GM19043 (cell line): ENCODE measurements at regions not wholly inside any gene's neighbourhood (a gene's known extent, or its start where the extent isn't known, plus 50 kb on each side); places are given as distances from the start of the nearest gene placed in this dataset.

Source experiments
- ATAC-seq: cut with Tn5 transposase; IDR thresholded peaks from one replicate; pipeline ENCODE4 v1.9.1; 2021; ENCODE audit warnings: low read depth; ENCODE audit not compliant: unreplicated experiment

DNA sequence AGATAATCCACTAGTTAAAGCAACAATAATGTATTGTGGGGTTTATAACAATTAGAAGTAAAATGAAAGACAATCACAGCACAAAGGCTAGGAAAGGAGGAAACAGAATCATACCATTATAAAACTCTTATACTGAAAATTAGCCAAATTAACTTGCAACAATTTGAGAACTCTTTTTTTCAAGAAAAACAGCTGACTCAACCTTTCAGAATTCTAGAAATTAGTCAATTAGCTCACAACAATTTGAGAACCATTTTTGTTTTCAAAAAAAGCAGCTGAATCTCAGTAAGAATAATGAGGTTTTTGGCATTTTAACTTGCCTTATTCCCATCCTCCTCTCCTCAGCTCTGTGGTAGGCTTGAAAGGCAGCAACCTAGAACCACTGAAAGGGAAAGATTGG, 269.9 kb downstream of the NPR3 start:
- no peak for ATAC-seq

DNA sequence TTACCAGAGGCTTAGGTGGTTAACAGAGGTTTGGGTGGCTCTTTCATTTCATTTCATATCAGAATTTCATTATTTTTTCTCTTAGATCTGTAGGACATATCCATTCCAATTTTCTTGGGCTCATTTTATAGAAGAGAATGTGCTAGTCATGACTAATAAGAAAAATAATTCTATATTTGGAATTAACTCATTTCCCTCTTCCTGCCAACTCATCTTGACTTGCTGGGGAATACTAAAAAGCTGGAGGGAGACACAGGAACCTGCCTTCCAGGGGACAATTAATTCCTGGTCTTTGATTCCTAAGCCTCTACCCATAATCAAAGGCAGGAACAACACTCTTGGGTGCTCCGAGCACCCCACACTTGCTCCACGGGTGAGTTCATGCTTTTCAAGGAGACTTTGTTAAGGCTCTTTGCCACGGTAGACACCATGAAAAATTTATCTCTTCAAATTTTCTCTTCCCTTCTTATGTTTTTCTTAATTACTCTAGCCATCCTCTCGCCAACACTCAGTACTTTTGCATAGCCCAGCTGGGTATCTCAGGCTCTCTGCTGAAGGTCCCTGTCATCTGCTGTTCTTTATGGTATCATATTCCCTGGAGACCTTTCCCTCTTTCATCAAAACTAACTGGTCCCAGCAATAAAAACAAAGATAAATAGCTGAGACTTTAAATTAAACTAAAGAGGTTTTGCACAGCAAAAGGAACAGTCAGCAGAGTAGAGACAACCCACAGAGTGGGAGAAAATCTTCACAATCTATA, 273.9 kb downstream of the NPR3 start:
- ATAC-seq, result no peak

DNA sequence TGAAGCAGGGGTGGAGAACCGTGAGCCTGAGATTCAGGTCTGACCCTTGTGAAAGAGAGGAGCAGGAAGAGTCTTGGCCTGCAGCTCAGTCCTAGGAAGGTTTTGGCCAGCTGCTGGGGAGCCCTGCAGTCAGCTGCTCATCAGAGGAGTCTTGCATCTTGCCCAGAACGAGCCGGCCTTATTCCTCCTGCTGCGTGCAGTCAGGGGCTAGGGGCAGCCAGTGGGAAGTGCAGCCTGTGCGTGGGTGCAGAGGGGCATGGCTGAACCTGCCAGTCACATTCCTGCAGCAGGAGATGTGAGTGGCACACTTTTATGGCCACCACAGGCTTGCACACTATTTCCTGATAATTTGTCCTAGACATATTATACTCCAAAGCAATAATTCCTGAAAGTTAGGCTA, 278.7 kb downstream of the NPR3 start:
- ATAC-seq, result no peak

DNA sequence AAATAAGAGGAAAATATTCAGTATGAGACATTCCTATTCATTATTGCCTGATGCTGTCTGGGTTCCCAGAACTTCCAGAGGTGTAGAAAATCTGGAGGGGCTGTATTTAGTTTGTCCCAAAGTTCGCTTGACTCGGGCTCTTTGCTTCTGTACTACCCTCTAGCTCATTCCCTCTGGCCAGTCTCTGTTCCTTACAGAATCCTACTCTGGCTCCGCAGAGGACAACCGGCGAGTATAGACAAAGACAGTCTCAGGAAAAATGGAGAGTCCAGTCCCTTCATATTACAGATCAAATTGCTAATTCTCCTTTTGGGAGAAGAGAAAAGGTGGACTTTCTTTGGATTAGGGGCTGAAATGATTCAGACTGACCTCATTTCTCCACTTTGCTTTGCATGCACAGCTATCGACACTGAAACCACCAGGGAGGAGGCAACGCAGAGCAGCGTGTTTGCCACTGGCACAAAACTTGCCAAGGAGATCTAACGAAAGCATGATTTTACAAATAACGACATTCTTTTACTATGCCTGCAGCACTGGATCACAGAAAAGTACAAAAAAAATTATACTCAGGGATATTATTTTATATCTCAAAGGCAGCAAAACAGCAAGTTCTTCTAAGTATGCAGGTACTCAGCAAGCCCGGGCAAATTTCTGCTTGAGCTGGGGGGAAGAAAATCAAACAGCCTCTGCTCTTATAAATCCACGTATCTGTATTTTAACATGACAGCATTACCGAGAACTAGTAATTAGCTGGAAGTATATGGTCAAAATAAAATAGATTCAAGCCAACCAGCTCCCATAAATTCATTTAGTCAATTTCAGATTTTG, 279.7 kb downstream of the NPR3 start:
- ATAC-seq, result no peak

DNA sequence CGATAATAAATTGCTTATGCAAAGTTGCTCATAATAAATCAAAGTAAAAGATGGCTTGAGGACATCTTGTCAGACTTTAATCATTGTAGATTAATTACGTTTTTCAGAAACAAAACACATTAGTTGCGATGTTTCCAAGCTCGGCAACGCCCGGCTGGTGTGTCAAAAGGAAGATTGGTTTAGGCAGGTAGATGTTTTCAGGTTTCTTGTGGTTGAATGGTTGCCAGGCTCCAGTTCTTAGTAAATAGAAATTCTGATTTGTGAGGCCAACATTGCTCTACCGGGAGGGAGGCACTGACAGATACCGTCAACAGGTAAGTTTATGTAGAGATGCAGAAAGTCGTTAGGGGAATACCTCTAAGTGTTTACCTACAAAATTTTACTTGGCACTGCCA, 280.3 kb downstream of the NPR3 start:
- no peak for ATAC-seq

DNA sequence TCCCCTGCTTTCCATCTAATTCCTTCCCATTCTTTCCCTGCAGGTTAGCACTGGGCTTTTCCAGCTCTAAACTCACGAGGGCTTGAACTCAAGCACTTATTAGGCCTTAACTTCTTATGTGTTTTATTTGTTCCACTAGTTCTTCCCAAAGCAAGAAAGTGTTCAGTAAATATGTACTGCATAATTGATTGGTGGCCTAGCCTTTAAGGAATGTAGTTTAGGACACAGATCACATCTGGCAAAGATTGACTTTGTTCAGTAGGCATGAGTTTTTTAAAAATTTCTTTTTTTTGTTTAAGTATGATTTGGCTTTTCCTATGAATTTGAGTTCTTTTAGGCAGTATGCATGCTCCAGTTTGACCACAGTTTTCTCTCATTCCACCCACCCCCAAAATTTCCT, 285.2 kb downstream of the NPR3 start:
- ATAC-seq, result no peak

DNA sequence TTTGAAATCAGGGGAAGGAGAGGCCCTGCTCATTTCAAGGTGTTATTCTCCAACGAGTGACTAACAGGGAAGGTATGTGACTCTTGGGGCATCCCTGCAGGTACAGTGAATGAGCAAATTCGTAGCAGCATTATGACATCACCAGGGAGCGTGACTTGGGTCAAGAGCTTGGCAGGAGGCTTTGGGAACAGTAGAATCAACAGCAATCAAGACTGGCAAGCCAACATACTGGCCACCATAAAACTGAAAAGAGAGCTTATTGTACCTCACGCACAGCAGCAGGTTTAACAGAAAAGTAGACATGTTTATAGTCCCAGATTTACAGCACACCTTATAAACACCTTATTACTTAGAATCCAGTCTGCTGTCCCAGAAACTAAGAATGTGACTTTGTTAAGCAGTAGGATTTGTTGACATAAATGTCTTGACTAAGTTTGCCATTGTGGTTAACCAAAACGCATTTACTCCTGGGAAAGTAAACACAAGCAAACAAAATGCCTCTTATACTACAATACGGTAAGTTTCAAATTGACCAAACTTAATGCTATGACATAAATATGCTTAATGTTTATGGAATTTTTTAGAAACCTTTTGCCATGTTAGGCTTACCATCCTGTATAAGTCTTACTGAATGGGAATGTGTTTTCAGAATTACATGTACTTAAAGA, 297.8 kb downstream of the NPR3 start:
- no peak for ATAC-seq

DNA sequence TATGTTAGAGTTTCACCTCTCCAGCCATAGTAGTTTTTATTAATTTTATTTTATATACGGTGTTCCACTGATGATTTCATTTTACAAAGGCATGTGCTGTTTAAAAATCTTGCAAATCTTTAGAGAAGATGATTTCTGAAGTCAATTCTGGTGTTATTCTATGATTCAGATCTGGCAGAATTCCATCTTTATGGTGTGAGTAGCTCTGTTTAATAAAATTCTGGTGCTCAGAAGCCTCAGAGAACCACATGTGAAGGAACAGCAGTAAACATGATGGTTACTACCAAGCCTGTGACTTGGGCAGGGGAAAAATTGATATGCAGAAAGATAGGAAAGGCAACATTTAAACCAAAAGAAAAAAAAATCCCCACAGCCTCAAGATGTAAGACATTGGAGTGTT, 299.7 kb downstream of the NPR3 start:
- ATAC-seq, result no peak

DNA sequence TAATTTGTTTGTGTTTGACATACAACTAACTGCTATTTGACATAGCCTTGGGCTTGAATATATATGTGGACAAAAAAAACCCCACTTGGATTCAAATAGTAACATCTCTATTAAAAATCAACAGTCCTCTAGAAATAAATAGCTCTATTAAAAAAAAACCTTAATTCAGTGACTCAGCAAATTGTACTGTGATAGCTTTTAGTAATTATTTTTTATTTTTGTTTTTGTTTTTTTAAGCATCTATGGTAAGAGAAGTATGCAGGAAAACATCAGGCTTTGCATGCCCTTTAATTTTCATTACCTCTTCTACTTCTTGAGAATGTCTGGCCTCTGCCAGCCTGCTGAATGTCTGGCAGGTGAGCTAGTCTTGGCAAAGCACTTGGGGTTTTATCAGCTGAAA, 300.7 kb downstream of the NPR3 start:
- ATAC-seq, result no peak

DNA sequence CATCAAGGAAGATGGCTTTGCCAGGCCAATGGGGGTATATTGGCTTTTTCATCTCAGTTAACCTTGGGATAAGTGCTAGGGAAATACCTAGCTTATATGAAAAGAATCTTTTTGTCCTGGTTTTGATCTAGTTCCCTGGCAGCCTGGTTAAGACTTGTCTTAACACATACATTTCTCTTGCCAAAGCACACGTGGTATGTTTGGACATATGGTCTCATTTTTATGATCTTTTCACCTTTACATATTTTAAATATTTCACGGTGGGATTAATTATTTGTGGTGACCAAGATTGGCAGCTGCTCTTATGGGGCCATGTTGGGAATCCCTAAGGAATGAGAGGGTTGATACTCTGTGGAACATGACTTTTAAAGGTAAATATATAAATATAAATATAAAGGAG, 312.5 kb downstream of the NPR3 start:
- no peak for ATAC-seq

DNA sequence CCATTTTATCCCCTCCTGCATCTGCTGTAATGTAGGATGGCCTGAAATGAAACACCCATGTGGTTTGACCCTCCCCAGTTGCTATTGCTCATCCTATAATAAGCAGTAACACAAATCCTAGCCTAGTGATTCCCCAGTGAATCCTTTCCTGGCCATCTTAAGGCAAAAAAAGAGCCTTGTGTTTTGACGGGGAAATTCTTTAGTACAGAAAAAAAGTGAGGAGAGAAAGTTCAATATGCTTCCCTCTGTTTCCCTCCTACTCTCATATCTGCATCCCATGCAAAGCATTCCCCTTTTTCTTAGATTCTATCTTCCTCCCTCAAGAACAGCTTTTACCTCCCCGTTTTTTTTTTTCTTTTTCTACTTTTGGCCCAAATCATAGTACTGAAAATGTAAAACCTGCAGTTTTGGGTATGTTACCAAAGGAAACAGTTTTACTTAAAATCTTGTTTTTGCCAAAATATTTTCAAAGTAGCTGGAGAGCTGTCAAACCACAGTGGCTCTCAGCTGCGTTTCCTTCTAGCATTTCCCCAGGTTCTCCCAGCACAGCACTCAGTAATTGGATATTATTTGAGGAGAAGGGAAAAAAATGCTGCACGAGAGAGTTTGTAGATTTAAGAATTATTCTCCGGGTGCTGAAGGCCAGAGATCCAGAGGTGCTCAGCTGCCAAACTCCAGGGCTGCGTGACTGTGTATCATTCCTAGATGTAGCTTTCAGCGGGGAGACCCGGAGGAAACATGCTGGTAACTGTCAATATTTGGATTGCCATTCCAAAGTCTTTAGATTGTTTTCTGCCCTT, 321.4 kb downstream of the NPR3 start:
- ATAC-seq, result no peak

DNA sequence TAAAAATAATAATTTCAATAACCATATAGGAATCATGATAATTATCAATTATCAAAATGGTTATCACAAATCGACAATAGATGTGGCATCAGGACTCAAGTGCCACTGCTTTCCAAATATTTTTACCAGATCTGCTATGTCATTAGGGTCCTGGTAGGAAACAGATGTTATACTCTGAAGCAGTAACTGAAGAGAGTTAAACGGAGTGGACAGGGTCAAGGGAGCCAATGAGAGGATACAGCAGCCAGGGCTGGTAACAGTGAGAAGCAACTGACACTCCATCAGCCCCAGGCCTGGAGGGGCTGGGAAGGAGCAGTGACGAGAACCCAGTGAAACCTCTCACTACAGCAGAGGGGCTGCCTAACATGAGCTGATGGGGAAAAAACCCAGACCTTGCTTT, 322.4 kb downstream of the NPR3 start:
- no peak for ATAC-seq

DNA sequence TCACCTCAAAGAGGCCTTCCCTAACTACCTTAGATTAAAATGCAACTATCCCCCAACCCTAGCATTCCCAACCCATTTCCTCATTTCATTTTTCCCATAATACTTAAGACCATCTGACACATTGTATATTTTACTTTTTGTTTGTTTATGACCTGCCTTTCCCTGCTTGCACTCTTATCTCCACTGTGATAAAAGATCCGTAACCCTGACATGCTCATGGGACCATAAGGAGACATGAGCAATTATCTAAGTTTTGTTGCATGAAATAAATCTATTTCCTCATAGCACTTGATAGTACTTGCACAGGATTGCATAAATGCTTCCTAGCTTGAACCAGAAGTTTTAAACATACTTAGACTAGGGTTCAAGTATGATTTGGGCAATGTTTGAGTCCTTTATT, 323.7 kb downstream of the NPR3 start:
- no peak for ATAC-seq

DNA sequence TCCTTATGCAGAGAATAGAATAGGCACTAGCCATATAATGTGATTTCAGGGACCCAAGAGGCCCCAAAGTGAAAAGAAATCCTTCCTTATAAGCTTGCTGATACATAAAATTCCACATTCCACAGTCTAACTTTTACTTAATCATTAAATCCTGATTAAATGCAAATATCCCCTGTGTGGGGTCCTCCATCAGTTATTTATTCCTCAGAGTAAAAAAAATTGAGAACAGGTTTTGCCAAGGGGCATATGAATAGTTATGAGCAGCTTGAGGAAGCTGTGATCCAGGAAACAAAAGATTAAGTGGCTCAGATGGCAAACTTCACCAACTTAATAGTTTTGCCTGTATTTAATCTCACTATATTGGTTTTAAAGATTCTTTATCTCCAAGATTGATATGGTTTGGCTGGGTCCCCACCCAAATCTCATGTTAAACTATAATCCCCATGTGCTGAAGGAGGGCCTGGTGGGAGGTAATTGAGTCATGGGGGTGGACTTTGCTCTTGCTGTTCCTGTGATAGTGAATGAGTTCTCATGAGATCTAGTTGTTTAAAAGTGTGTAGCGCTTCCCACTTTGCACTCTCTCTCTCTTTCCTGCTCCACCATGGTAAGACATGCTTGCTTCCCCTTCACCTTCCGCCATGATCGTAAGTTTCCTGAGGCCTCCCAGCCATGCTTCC, 324.9 kb downstream of the NPR3 start:
- ATAC-seq, result no peak

DNA sequence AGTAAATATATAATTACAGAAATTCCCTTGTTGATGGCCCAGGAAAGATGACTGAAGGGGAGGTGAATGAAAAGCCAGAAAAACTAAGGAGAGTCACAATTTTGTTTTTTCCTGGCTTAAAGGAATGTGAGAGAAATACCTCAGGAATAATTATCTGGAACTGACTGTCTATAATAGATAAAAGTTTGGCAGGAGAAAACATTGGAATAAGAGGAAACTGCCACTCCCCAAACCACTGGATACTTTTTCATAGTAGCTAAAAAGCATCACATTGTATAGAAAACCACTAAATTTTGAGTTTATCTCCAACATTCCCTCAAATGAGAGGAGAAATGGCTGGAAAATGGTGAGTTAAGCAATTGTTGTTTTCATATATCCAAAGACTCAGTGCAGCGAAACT, 326.0 kb downstream of the NPR3 start:
- no peak for ATAC-seq

DNA sequence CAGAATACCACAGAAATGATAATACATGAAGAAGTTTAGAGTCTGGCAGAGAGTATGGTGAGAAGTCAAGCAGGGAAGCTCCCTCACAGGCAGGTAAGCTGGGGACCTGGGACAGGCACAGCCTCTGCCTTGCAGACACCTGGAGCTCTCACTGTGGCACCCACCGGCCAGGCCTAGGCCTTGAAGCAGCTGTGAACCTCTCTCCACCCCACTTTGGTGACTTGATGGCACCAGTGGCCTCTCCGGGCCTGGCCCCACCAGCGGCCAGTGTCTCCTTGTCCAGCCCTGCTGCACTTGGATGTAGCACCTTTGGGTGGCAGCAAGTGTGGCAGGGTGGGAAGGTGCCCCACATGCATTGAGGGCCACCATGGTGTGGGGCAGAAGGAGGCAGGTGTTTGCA, 330.5 kb downstream of the NPR3 start:
- no peak for ATAC-seq

DNA sequence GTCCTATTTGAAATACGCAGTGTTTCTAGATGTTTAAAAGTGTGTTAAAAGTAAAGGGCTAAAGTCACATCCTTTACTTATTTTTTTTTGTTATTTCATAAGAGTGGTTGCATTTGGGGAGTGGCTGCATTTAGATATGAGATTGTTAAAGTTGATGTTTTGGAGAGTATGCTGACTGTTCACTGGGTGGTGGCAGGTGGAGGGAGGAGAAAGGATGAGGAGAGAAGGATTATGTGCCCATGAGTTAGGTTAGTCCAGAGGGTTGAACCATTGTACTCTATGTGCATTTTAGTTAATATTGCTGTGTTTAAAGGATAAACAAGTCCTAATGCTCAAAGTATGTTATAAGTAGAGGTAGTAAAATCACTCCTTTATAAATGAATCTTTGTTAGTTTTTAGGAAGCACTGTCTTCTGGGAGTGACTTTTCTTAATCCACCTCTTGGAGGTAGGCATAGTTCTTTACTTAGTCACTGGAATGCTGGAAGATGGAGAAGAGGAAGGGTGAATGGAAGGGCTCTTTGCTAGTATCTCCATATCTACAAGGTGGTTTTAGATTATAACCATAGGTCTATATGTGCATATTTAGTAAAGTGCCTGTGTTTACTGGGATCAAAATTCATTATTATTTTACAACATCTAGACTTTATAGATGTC, 332.3 kb downstream of the NPR3 start:
- ATAC-seq, result no peak

DNA sequence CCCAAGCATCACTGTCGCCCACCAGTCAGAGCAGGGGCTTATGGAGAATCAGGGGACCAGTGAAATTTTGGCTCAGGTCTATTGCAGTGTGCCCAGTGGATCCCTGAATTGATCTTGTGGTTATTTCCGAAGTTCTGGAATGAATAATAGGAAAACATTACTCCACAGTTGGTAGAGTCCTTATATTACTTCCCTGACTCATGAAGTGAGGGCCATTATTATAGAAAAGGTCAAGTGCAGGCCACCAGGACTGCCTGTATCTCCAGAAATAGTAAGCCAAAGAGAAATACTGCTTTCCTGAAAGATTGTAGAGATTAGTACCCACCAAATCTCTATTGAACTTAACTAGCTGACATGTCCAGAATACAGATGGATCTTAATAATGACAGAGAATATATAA, 335.0 kb downstream of the NPR3 start:
- no peak for ATAC-seq

DNA sequence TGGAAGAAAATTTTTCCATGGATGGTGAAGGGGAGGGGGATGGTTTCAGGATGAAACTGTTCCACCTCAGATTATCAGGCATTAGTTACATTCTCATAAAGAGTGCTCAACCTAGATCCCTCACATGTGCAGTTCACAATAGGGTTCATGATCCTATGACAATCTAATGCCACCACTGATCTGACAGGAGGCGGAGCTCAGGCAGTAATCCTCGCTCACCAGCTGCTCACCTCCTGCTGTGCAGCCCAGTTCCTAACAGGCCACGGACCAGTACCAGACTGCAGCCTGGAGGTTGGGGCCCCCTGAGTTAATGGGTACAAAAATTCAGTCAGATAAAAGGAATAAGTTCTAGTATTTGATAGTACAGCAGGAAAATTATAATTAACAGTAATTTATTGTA, 337.2 kb downstream of the NPR3 start:
- ATAC-seq, result no peak

DNA sequence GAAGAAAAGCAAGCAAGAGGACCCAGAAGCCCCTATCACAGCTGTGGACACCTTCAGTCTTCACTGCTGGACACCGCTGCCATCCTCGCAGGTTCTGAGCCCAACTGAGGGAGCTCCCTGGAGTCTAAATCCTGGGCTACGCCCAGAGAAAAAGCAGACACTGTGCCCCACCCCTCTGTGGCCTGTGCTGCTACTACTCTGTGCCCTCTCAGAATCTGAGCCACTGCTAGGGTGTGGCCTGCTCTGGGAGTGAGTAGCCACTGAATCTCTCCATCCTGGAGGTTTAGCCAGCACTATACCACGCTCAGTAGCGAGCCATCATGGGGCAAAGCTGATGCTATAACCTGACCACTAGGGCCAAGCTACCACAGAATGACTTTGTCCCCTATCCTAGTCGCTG, 338.2 kb downstream of the NPR3 start:
- no peak for ATAC-seq
